T-helper 1 cell (primary cell): ENCODE measurements at regions not wholly inside any gene's neighbourhood (a gene's known extent, or its start where the extent isn't known, plus 50 kb on each side); places are given as distances from the start of the nearest gene placed in this dataset.
"Not testable (repeated sequence)": the region's sequence is repeated elsewhere in the genome, so short reads cannot be mapped to it uniquely, and the experiment has no call there.

Source experiments
- DNase-seq, 5 donors: peaks; one replicate each; pipeline ENCODE4 v3.0.0-alpha.2; 2012 to 2020

GRCh38 chr17:16870253-16871245, 101.4 kb downstream of the TNFRSF13B start:
- no peak for DNase-seq

GRCh38 chr17:16869531-16870252, 102.2 kb downstream of the TNFRSF13B start:
- not testable (repeated sequence) for DNase-seq

DNA sequence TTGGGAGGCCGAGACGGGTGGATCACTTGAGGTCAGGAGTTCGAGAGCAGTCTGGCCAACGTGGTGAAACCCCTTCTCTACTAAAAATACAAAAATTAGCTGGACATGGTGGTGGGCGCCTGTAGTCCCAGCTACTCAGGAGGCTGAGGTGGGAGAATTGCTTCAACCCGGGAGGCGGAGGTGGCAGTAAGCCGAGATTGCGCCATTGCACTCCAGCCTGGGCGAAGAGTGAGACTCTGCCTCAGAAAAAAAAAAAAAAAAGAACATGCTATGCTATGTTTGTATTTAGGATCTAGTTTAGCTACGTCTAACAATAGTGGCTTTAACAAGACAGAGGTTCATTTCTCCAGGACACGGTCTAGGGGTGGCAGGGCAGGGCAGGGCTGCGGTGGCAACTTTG, 103.3 kb downstream of the TNFRSF13B start:
- not testable (repeated sequence) for DNase-seq

GRCh38 chr17:16867545-16867944, 104.4 kb downstream of the TNFRSF13B start:
- DNase-seq = not testable (repeated sequence)

DNA sequence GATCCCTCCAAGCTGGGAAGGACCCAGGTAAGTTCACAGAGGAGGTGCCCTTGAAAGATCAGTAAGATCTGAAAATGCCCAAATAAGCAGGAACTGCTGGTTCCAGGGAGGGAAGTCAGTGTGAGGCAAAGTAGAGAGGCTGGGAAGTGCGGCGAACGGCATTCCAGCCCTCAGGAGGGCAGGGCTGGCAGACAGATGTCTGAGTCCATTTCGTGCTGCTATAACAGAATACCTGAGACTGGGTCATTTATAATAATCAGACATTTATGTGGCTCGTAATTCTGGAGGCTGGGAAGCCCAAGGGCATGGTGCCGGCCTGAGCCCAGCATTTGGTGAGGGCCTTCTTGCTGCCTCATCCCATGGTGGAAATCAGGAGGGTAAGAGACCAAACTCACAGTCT, 105.1 kb downstream of the TNFRSF13B start:
- not testable (repeated sequence) for DNase-seq

- no peak for DNase-seq
Observed at GRCh38 chr17:16866436-16866835, 105.5 kb downstream of the TNFRSF13B start.

DNA sequence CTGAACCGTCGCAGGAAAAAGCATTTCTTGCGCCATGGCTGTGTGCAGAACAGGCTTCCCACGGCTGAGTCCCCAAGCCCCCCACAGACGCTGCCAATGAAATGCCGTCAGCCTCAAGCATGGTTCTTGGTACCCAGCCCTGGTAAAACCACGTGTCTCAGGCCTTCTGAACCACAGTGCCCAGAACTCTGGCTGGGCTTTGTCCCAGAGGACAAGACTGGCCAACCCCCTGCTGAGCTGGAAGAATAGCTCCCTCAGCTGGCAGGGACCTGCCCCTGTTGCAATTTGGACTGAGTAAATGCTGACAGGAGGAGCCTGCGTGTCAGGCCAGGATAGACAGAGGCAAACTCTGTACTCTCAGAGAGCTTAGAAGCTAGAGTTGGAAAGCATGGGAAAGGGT, 106.2 kb downstream of the TNFRSF13B start:
- DNase-seq = not testable (repeated sequence)

- DNase-seq = not testable (repeated sequence)
Observed at GRCh38 chr17:16865077-16865613, 106.8 kb downstream of the TNFRSF13B start.

DNA sequence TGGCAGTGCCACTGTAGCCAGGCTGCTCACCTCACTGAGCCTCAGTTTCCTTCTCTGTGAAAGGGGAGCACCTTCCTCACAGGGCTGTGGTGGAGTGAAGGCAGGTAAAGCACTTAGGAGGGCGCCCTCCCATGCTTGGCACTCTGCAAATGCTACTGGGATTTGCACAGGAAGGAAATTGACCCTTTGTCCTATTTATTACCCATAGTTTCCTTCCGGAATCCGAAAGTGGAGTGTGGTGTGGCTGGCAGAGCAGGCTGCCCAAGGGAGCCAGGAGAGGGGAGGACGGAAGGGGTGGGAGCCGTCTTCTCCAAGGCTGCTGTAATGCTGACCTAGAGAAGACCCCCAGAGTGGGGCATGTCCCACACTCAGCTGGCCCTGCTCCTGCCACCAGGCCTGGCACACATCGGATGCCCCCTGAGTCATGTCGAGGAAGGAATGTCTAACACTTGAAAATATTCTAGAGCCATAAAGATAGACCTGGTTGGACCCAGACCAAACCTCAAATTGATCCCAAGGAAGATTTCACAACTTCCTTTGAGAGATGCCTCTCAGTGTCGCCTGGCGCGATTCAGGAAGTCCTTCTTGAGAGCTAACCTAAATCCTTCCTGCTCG, 107.3 kb downstream of the TNFRSF13B start:
- not testable (repeated sequence) for DNase-seq

DNA sequence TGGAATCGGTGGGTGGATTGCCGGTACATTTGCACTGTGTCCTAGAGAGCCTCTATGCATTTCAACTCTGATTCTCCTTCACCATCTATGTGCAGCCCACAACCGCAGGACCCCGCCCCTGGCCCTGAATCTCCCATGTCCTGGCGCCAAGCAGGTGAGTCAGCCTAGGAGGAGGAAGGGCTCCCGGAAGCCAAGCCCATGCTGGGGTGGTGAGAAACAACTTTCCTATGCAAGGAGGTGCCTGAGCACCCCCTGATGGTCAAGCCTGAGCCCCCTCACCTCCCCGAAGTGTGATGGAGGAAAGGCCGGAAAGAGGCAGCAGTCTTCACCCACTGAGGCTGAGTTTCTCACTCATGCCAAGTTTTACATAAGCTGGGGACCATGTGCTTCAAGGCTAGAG, 110.8 kb downstream of the TNFRSF13B start:
- not testable (repeated sequence) for DNase-seq

DNA sequence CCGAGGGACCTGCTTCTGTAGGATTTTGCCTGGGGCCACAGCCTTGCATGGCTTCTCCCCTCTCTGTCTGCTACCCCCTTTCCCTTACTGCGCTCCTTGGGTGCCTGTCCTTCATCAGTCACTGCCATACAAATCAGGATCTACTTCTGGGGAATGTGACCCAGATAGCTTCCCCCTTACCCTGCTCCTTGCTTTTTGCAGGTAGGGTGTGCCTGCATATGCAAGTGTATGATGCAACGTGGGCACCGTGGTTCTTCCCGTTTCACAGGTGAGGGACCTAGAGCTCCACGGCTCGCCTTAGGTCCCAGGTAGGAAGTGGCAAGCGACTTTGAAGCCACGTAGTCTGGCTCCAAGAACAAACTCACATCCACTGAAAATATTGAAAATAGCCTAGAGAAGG, 111.5 kb downstream of the TNFRSF13B start:
- DNase-seq = not testable (repeated sequence)

DNA sequence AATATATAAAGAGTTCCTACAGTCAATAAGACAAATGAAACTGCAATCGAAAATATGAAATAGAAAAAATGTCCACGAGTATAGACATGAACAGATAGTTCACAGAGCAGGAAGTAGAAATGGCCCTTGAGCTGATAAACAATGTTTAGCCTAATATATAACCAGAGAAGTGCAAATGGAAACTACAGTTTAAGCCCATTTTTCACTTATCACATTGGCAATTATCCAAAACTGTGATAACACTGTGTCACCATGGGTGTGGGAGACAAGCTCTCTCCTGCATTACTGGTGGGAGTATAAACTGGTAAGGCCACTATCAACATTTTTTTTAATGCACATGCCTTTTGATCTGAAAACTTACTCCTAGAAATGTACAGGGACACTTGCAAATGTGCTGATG, 112.4 kb downstream of the TNFRSF13B start:
- DNase-seq = not testable (repeated sequence)

DNA sequence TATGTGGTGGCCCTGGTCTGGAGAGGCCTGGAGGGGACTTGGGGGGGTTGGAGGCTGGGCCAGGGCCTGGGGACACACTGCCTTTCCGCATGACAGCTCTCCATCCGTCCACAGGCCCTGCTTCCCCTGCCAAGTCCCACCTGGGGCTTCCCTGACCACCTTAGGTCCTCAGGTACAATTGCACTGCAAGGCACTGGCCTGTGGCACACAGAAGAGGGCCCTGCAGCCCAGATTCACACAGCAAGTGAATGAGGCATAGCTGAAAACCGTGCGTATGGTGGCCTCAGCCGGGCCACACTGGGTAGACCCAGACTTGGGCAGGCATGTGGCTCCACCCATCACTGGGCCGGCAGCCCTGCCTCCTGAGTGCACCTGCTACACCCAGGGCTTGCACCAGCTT, 114.2 kb downstream of the TNFRSF13B start:
- DNase-seq = not testable (repeated sequence)

- DNase-seq = not testable (repeated sequence)
Observed at GRCh38 chr17:16856846-16857245, 115.1 kb downstream of the TNFRSF13B start.

- not testable (repeated sequence) for DNase-seq
Observed at GRCh38 chr17:16856171-16856570, 115.7 kb downstream of the TNFRSF13B start.

DNA sequence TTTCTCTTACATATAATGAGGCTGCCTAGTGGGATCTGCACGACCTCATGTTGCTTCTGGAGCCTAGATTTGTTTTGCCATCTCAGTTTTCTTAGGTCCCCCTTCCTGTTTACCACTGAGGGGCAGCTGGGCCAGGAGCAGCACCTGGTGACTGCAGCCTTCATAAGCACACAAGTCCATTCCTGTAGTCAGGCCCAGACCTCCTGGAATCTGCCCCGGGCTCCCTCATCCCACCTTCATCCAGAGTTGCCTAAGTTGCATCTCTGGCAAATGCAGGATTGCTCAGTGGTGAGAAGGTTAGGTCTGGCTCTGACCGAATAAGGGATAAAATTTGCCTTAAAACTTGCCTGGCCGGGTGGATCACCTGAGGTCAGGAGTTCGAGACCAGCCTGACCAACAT, 117.3 kb downstream of the TNFRSF13B start:
- DNase-seq = not testable (repeated sequence)

- no peak for DNase-seq
Observed at GRCh38 chr17:16853661-16854320, 118.1 kb downstream of the TNFRSF13B start.

GRCh38 chr17:16849861-16850260, 122.1 kb downstream of the TNFRSF13B start:
- DNase-seq = not testable (repeated sequence)

DNA sequence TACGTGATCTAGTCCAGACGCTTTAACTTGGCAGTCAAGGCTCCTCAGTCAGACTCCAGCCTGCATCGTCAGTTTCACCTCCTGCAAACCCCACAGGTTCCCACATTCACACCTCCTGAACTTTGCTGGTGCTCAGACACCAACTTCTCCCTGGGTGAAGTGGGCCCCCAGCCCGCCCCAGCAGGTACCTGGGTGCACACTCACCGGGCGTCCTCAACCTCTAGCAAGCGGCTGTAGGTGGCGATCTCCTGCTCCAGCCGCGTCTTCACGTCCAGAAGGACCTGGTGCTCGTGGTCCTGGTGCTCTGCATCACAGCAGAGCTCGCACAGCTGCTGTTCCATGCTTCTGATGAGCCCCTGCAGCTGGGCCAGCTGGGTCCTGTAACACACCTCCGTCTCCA, 122.9 kb downstream of the TNFRSF13B start:
- not testable (repeated sequence) for DNase-seq

DNA sequence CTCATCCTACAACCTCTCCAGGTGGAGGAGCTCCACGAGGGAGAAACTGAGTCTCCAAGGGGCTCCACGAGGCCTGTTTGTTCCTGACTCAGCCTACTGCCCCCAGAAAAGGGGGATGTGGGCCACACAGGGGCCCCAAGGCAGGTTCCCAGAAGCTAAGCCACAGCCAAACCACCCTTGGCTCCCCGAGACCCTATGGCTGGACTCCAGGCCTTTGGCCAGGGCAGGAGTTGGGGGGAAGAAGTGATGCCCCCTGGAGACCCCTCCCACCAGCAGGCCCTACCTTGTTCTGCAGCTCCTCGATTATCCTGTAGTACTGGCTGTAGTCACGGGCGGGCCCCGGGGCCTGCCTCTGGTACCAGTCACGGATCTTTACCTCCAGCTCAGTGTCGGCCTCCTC, 126.8 kb downstream of the TNFRSF13B start:
- not testable (repeated sequence) for DNase-seq

GRCh38 chr17:16844669-16845068, 127.2 kb downstream of the TNFRSF13B start:
- DNase-seq = not testable (repeated sequence)

GRCh38 chr17:16843511-16843910, 128.4 kb downstream of the TNFRSF13B start:
- DNase-seq = not testable (repeated sequence)
